ENCODE measurements at regions not wholly inside any gene's neighbourhood (a gene's known extent, or its start where the extent isn't known, plus 50 kb on each side); places are given as distances from the start of the nearest gene placed in this dataset.

DNA sequence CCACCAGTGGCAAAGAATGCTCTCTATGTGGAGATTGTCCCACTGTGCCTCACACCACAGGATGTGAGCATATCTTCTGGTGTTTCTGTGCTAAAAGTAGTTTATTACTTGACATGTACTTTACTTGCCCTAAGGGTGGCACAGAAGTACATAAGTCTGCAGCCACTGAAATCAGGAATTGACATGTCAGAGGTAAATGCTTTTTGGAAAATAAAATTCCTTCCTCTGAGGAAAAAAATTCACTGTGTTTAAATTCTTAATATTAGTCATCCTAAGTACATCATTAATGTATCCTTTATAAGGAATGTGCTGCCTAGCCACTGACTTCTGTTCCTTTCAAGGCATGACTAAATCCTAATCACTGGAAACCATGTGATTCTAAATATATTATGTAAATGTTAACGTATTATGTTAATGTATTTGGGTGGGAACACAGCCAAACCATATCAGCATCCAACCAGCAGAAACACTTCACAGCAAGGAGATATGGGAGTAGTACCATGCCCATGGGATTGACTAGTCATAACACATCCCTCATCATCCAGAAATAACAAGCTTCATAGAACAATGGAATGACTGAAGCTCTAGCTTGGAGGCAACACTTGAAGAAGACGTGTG, 239.7 kb upstream of the PPFIA2 start:
- H3K36me3 ChIP-seq, result no peaks in the 10 kb centered on the region
- H3K4me3 ChIP-seq, result no peak overlapping the region
- H3K27ac ChIP-seq, result no peak overlapping the region
- TF ChIP-seq, protein P1, sequence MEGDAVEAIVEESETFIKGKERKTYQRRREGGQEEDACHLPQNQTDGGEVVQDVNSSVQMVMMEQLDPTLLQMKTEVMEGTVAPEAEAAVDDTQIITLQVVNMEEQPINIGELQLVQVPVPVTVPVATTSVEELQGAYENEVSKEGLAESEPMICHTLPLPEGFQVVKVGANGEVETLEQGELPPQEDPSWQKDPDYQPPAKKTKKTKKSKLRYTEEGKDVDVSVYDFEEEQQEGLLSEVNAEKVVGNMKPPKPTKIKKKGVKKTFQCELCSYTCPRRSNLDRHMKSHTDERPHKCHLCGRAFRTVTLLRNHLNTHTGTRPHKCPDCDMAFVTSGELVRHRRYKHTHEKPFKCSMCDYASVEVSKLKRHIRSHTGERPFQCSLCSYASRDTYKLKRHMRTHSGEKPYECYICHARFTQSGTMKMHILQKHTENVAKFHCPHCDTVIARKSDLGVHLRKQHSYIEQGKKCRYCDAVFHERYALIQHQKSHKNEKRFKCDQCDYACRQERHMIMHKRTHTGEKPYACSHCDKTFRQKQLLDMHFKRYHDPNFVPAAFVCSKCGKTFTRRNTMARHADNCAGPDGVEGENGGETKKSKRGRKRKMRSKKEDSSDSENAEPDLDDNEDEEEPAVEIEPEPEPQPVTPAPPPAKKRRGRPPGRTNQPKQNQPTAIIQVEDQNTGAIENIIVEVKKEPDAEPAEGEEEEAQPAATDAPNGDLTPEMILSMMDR (IDR thresholded peaks at IDR 0.05), result no peak
- no peaks in the 10 kb centered on the region for H3K4me1 ChIP-seq
- no peaks in the 10 kb centered on the region for H3K27me3 ChIP-seq
- no peaks in the 10 kb centered on the region for H3K9me3 ChIP-seq
- no peak for DNase-seq (ENCODE audit: low spot score)

DNA sequence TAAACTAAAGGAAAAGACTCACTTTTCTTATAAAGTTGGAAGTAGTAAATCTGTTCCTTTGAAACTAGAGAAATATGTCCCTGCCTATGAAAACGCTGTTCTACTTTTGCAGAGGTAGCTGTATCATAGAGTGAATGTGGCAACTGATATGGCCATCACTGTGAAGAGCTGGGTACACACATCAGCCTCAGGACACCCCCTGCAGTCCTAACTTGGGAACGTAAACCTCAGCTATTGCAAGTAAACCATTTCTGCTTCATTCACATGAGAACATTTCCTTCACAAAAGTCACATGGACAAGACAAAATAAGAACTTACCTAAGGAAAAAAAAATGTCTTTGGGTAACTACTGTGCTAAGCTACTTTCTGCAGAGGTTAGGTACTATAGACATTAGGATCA, 233.3 kb upstream of the PPFIA2 start:
- Histone ChIP-seq H3K36me3 (no peaks in the 10 kb centered on the region), H3K27me3 (no peaks in the 10 kb centered on the region), H3K4me1 (no peaks in the 10 kb centered on the region), H3K9me3 (no peaks in the 10 kb centered on the region), H3K27ac (no peak overlapping the region), H3K4me3 (no peak overlapping the region)
- no peak for DNase-seq (ENCODE audit: low spot score)
- TF ChIP-seq, protein P1 (IDR thresholded peaks at IDR 0.05), result peak in 1 of 2 donors; percentile 27

DNA sequence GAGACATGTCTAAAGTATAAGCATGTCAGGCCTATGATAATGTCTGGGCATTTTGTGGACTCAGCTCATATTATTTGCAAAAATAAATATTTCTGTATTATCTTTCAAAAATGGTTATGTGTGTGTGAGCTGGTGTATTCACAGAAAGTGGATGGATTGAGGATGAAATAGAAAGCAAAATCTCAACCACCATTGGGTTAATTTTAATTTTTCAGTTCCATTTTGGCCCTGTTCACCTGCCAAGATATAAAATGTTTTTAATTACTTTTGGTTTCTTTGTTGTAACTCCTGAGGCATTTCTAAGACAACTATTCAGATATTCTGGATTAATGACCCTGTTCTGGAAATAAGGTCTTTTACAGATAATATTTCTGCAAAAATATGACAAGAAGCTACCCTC, 232.7 kb upstream of the PPFIA2 start:
- Histone ChIP-seq H3K27me3 (no peaks in the 10 kb centered on the region), H3K9me3 (no peaks in the 10 kb centered on the region), H3K27ac (no peak overlapping the region), H3K4me1 (no peaks in the 10 kb centered on the region), H3K36me3 (no peaks in the 10 kb centered on the region), H3K4me3 (no peak overlapping the region)
- no peak for DNase-seq (ENCODE audit: low spot score)
- TF ChIP-seq, protein P1 (IDR thresholded peaks at IDR 0.05), result no peak

DNA sequence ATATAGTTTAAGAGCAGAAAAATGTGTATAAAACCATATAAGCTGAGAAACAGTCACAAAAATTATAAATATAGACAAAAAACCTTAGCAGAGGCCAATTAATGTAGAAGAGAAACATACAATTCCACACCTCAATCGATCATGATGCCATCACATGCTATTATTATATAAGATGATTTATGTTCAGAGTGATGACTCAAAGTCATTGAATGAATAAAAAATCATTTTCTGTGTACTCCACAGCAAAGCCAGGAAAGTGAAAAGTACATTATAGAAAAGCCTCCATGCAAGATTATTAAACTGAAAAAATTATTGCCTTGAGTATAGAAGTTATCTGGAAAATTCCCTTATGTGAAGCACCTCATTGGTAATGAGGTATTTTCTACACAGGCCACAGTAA, 229.2 kb upstream of the PPFIA2 start:
- Histone ChIP-seq H3K36me3 (no peaks in the 10 kb centered on the region), H3K4me3 (no peak overlapping the region), H3K4me1 (no peaks in the 10 kb centered on the region), H3K27ac (no peak overlapping the region), H3K27me3 (no peaks in the 10 kb centered on the region), H3K9me3 (peaks cover 0 to 3% of the 10 kb centered on the region in 2 donors)
- TF ChIP-seq, protein P1 (IDR thresholded peaks at IDR 0.05), result no peak
- no peak for DNase-seq (ENCODE audit: low spot score)

DNA sequence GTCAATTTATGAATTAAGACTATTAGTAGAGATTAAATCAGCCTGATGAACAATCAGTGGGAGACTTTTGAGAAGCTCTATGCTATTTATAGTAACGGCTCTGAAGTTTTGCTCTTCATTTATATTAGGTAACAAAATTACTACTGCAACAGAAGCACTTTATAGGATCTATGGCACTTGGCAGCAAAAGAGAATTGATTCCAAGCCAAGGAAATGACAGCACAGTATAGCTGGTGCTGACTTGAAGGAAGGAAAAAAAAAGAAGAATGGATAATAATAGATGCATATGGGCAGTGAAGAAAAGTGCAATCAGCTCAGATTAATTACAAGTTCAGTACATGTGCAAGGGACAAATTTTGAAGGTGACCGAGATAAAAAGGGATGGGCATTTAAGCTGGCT, 228.2 kb upstream of the PPFIA2 start:
- Histone ChIP-seq H3K36me3 (no peaks in the 10 kb centered on the region), H3K4me3 (no peak overlapping the region), H3K4me1 (no peaks in the 10 kb centered on the region), H3K27me3 (no peaks in the 10 kb centered on the region), H3K9me3 (peaks cover 0 to 3% of the 10 kb centered on the region in 2 donors), H3K27ac (no peak overlapping the region)
- no peak for DNase-seq (ENCODE audit: low spot score)
- TF ChIP-seq, protein P1 (IDR thresholded peaks at IDR 0.05), result no peak

DNA sequence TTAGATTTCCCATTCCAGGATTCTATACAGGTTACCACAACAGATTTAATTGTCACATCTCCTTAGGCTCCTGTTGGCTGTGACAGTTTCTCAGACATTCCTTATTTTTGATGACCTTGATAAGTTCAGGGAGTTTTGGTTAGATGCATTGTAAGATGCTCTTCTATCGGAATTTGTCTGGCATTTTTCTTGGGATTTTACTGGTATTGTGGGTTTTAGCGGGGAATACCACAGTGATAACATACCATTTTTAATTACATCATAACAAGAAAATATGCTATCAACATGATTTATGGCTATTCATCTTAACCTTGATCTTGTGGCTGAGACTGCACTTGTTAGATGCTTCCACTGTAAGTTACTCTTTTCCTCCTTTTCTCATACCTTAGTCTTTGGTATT, 217.5 kb upstream of the PPFIA2 start:
- Histone ChIP-seq H3K4me1 (no peaks in the 10 kb centered on the region), H3K27me3 (no peaks in the 10 kb centered on the region), H3K27ac (no peak overlapping the region), H3K36me3 (no peaks in the 10 kb centered on the region), H3K9me3 (no peaks in the 10 kb centered on the region), H3K4me3 (no peak overlapping the region)
- TF ChIP-seq, protein P1 (IDR thresholded peaks at IDR 0.05), result no peak
- DNase-seq (ENCODE audit: low spot score), result no peak

Data from right atrium auricular region (tissue), 2 donors.